Liver (tissue), 3 donors: ENCODE measurements at regions not wholly inside any gene's neighbourhood (a gene's known extent, or its start where the extent isn't known, plus 50 kb on each side); places are given as distances from the start of the nearest gene placed in this dataset.

Experiments used
- CTCF ChIP-seq: fragments of 150-350 bp; IDR thresholded peaks from 2 replicates; pipeline ENCODE4 v1.5.1; 2017; ENCODE audit warnings: improper control_type of control experiment, low read depth, low read length; ENCODE audit not compliant: missing input control
- MAX ChIP-seq: IDR thresholded peaks from 2 replicates; pipeline ENCODE4 v1.6.1; 2016; ENCODE audit warnings: antibody characterized with exemption
- RXRA ChIP-seq, 2 donors: IDR thresholded peaks; 2 replicates each; pipeline ENCODE4 v1.6.1; 2017 to 2018; ENCODE audit warnings: antibody characterized with exemption in 2 of 2, mild to moderate bottlenecking in 1 of 2
- donor health status: healthy.
- donor health status: healthy.

GRCh38 chr15:79154483-79155135 is 64.0 kb upstream of the RASGRF1 start:
- no peak for TF ChIP-seq CTCF
- no peak for TF ChIP-seq RXRA (IDR thresholded peaks at IDR 0.05)
- no peak for TF ChIP-seq MAX
